ENCODE measurements at regions not wholly inside any gene's neighbourhood (a gene's known extent, or its start where the extent isn't known, plus 50 kb on each side); places are given as distances from the start of the nearest gene placed in this dataset.

DNA sequence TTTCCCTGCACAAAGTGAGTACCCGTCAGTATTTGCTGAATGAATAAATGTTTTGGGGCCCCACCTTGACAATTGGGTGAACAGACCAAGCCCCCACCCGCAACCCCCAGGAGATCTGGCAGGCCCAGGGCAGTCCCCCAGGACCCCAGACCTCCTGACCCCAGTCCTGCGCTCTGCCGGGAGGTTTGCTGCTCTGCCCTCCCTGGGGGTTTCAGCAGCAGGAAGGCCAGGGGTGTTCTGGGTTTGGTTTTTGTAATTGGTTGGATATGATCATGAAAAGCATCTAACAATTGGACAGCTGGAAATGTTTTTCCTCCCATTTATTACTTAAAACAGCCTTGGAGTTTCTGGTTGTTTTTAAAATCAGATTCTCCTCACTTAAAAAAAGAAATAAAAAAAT lies 193.8 kb downstream of the URI1 start:
- TF ChIP-seq, protein P1, sequence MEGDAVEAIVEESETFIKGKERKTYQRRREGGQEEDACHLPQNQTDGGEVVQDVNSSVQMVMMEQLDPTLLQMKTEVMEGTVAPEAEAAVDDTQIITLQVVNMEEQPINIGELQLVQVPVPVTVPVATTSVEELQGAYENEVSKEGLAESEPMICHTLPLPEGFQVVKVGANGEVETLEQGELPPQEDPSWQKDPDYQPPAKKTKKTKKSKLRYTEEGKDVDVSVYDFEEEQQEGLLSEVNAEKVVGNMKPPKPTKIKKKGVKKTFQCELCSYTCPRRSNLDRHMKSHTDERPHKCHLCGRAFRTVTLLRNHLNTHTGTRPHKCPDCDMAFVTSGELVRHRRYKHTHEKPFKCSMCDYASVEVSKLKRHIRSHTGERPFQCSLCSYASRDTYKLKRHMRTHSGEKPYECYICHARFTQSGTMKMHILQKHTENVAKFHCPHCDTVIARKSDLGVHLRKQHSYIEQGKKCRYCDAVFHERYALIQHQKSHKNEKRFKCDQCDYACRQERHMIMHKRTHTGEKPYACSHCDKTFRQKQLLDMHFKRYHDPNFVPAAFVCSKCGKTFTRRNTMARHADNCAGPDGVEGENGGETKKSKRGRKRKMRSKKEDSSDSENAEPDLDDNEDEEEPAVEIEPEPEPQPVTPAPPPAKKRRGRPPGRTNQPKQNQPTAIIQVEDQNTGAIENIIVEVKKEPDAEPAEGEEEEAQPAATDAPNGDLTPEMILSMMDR (IDR thresholded peaks at IDR 0.05; ENCODE audit: low read depth, low read length) = no peak
- no peak for TF ChIP-seq EZH2phosphoT487 (IDR thresholded peaks at IDR 0.05; ENCODE audit: low read depth)
- no peaks in the 10 kb centered on the region for H3K36me3 ChIP-seq (replicated peaks; ENCODE audit: low read depth, low read length)
- H3K27ac ChIP-seq (ENCODE audit: low read length) = no peak overlapping the region
- H4K20me1 ChIP-seq (ENCODE audit: insufficient read depth, low read length) = no peaks in the 10 kb centered on the region
- H3K9me3 ChIP-seq (ENCODE audit: insufficient read depth, low read length) = no peaks in the 10 kb centered on the region
- H2AFZ ChIP-seq (ENCODE audit: low read depth, low read length) = no peak overlapping the region
- no peak overlapping the region for H3K4me2 ChIP-seq (ENCODE audit: low read length)
- peaks cover 26% of the 10 kb centered on the region for H3K27me3 ChIP-seq (ENCODE audit: low read depth, low read length)
- no peak overlapping the region for H3K9ac ChIP-seq (ENCODE audit: low read length)
- H3K4me1 ChIP-seq (ENCODE audit: low read length) = no peaks in the 10 kb centered on the region
- H3K79me2 ChIP-seq (ENCODE audit: low read length) = no peaks in the 10 kb centered on the region
- no peak overlapping the region for H3K4me3 ChIP-seq (ENCODE audit: low read length)

GRCh38 chr19:30136611-30137195 lies 194.7 kb downstream of the URI1 start:
- Histone ChIP-seq H2AFZ (ENCODE audit: low read depth, low read length) (no peak overlapping the region), H3K4me2 (ENCODE audit: low read length) (no peak overlapping the region), H3K36me3 (replicated peaks; ENCODE audit: low read depth, low read length) (no peaks in the 10 kb centered on the region), H3K27ac (ENCODE audit: low read length) (no peak overlapping the region), H3K9ac (ENCODE audit: low read length) (no peak overlapping the region), H3K27me3 (ENCODE audit: low read depth, low read length) (peaks cover 26% of the 10 kb centered on the region), H3K9me3 (ENCODE audit: insufficient read depth, low read length) (no peaks in the 10 kb centered on the region), H3K79me2 (ENCODE audit: low read length) (no peaks in the 10 kb centered on the region), H3K4me3 (ENCODE audit: low read length) (no peak overlapping the region), H3K4me1 (ENCODE audit: low read length) (no peaks in the 10 kb centered on the region), H4K20me1 (ENCODE audit: insufficient read depth, low read length) (no peaks in the 10 kb centered on the region)
- no peak for TF ChIP-seq EZH2phosphoT487 (IDR thresholded peaks at IDR 0.05; ENCODE audit: low read depth)
- TF ChIP-seq, protein P1 (IDR thresholded peaks at IDR 0.05; ENCODE audit: low read depth, low read length) = no peak

DNA sequence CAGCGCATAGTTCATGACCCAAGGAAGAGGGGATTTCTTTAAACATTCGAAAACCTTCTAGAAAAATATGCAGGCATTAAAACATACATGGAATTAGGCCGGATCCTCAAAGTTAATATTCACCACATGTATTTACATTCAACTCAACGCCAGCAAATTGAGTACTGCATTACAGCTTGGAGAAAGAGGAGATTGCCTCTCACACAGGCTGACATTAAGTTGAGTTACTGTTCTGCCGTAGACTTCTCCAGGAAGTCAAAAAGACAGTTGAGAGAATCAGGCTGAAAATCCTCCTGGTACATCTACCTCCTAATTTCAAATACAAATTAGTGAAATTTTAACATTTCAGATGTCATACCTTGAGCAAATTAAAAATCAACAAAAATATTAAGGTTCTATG lies 195.7 kb downstream of the URI1 start:
- Histone ChIP-seq H3K9ac (ENCODE audit: low read length) (no peak overlapping the region), H3K27me3 (ENCODE audit: low read depth, low read length) (peaks cover 26% of the 10 kb centered on the region), H3K27ac (ENCODE audit: low read length) (no peak overlapping the region), H2AFZ (ENCODE audit: low read depth, low read length) (no peak overlapping the region), H3K4me3 (ENCODE audit: low read length) (no peak overlapping the region), H4K20me1 (ENCODE audit: insufficient read depth, low read length) (no peaks in the 10 kb centered on the region), H3K9me3 (ENCODE audit: insufficient read depth, low read length) (no peaks in the 10 kb centered on the region), H3K36me3 (replicated peaks; ENCODE audit: low read depth, low read length) (no peaks in the 10 kb centered on the region), H3K4me2 (ENCODE audit: low read length) (no peak overlapping the region), H3K79me2 (ENCODE audit: low read length) (no peaks in the 10 kb centered on the region), H3K4me1 (ENCODE audit: low read length) (no peaks in the 10 kb centered on the region)
- TF ChIP-seq, protein P1 (IDR thresholded peaks at IDR 0.05; ENCODE audit: low read depth, low read length) = no peak
- no peak for TF ChIP-seq EZH2phosphoT487 (IDR thresholded peaks at IDR 0.05; ENCODE audit: low read depth)

DNA sequence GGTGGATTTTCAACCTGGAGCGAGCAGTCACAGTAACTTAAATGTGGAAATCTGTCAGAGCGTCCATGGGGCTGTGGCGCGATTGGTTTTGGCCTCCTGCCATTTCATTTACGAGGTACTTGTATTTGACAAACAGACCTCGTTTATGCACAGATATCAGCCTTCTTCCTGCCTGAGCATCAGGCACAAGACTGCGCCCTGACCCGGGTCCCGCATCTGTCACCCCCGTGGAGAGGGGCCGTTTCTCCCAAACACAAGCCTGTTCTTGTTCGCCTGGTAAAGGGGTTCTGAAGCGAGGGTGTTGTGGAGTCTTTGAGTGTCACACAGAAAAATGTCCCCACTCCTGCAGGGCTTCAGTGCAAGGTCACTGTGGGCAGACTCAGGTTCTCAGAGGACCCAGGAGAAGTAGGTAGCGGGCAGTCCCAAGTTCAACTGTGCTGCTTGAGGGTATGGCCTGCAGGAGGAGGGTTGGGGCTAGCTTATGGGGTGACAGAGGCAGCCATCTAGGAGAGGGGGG lies 202.3 kb downstream of the URI1 start:
- H4K20me1 ChIP-seq (ENCODE audit: insufficient read depth, low read length) = no peaks in the 10 kb centered on the region
- no peaks in the 10 kb centered on the region for H3K9me3 ChIP-seq (ENCODE audit: insufficient read depth, low read length)
- H3K79me2 ChIP-seq (ENCODE audit: low read length) = no peaks in the 10 kb centered on the region
- H3K36me3 ChIP-seq (replicated peaks; ENCODE audit: low read depth, low read length) = no peaks in the 10 kb centered on the region
- no peak overlapping the region for H2AFZ ChIP-seq (ENCODE audit: low read depth, low read length)
- no peak overlapping the region for H3K4me2 ChIP-seq (ENCODE audit: low read length)
- H3K4me3 ChIP-seq (ENCODE audit: low read length) = no peak overlapping the region
- TF ChIP-seq, protein P1 (IDR thresholded peaks at IDR 0.05; ENCODE audit: low read depth, low read length) = no peak
- TF ChIP-seq EZH2phosphoT487 (IDR thresholded peaks at IDR 0.05; ENCODE audit: low read depth) = no peak
- H3K27ac ChIP-seq (ENCODE audit: low read length) = no peak overlapping the region
- peaks cover 10% of the 10 kb centered on the region; the same call in 1 of the 2 replicates for H3K27me3 ChIP-seq (ENCODE audit: low read depth, low read length)
- no peaks in the 10 kb centered on the region for H3K4me1 ChIP-seq (ENCODE audit: low read length)
- H3K9ac ChIP-seq (ENCODE audit: low read length) = no peak overlapping the region

Data from OCI-LY3 (cell line).